A549 (cell line): ENCODE measurements at regions not wholly inside any gene's neighbourhood (a gene's known extent, or its start where the extent isn't known, plus 50 kb on each side); places are given as distances from the start of the nearest gene placed in this dataset.

Experiments used
- CHD2 ChIP-seq: fragments of 150-350 bp; IDR thresholded peaks from 2 replicates; pipeline ENCODE4 v1.6.1; 2014; ENCODE audit warnings: low read length; ENCODE audit not compliant: partially characterized antibody
- JUN ChIP-seq, 2 experiments: fragments of >200 bp; sonication (Bioruptor Twin); formaldehyde crosslinking; IDR thresholded peaks; 2 replicates in 1 of 2; 3 replicates in 1 of 2; pipeline ENCODE4 v1.6.1; 2016 to 2017
- PBX3 ChIP-seq: IDR thresholded peaks from 2 replicates; pipeline ENCODE4 v1.6.1; 2012

GRCh38 chrX:125786316-125786715 is 379.8 kb downstream of the DCAF12L2 start:
- no peak for TF ChIP-seq PBX3
- no peak for TF ChIP-seq JUN (IDR thresholded peaks at IDR 0.05)
- TF ChIP-seq CHD2 = no peak
